Fibroblast of skin of scalp (primary cell): ENCODE measurements at regions not wholly inside any gene's neighbourhood (a gene's known extent, or its start where the extent isn't known, plus 50 kb on each side); places are given as distances from the start of the nearest gene placed in this dataset.
A peak's percentile ranks its signal among the peaks of the same experiment; 100 is the strongest.

Source experiments
- DNase-seq: peaks from one replicate; pipeline ENCODE4 v3.0.0-alpha.2; 2013

- DNase-seq, result no peak
Observed at GRCh38 chr20:11650566-11650965, 267.1 kb upstream of the BTBD3 start.

GRCh38 chr20:11651138-11651537, 266.6 kb upstream of the BTBD3 start:
- no peak for DNase-seq

- no peak for DNase-seq
Observed at GRCh38 chr20:11651647-11652046, 266.0 kb upstream of the BTBD3 start.

- no peak for DNase-seq
Observed at GRCh38 chr20:11652128-11652527, 265.6 kb upstream of the BTBD3 start.

DNA sequence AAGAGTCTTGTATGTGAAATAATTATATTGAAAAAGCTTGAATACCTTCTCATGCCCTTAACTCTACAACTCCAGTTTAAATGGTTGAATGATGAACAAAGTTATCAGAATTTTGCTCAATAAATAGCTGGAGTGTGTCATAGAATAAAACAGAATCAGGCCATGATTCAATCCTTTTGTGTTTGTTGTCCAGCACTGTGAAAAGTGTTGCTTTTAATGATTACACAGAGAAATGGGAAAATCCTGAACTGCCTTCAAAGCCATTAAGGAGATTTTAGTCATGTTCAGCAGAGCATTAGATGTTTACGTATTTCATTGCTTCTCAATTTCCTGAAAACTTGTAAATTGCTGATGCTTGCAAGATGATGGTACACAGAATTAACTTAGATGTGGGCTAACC, 262.9 kb upstream of the BTBD3 start:
- no peak for DNase-seq

- DNase-seq, result no peak
Observed at GRCh38 chr20:11660673-11661072, 257.0 kb upstream of the BTBD3 start.

GRCh38 chr20:11671015-11671511, 246.6 kb upstream of the BTBD3 start:
- DNase-seq, result no peak

DNA sequence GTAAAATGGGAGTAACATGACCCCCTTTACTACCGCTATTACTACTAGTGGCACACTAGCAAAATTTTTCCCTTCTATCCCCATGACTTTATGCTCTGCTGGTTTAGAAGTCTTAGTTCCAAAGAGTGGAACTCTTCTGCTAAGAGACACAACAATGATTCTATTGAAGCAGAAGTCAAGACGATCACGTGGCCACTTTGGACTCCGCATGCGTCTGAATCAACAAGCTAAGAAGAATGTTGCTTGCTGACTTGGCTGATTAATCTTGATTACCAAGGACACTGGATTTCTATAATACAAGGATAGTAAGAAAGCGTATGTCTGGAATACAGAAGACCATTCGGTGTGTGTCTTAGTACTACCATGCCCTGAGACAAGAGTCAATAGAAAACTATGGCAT, 244.7 kb upstream of the BTBD3 start:
- DNase-seq, result no peak

DNA sequence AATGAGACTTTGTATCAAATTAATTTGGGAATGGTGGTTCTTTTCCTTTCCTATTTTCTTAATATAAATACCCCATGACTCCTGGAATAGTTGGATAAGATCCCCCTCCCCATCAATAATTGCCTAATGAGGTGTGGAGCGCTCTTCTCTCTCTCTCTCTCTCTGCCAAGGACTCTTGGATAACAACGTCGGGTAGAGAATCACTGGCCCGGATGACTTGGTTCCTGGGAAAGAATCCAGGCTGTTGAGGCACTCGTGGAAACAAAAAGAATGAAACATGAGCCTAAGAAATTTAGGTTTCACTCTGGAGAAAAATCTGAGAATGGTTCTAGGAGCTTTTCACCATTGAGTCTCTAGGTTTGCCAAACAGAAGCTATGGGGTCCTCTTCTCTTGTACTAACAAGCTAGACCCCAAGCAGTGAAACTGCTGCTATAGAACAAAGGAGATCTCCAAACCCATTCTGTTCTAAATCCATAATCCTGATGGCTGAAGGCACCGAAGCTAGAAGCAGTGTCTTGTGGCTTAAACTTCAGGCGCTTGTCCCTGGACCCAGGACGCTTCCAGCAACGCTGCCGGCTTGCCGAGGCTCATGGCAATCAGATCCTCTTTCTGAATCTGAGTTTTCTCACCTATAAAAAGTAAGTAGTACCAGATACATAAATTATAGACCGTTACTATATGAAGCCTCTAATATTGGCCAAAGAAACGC, 241.6 kb upstream of the BTBD3 start:
- no peak for DNase-seq

DNA sequence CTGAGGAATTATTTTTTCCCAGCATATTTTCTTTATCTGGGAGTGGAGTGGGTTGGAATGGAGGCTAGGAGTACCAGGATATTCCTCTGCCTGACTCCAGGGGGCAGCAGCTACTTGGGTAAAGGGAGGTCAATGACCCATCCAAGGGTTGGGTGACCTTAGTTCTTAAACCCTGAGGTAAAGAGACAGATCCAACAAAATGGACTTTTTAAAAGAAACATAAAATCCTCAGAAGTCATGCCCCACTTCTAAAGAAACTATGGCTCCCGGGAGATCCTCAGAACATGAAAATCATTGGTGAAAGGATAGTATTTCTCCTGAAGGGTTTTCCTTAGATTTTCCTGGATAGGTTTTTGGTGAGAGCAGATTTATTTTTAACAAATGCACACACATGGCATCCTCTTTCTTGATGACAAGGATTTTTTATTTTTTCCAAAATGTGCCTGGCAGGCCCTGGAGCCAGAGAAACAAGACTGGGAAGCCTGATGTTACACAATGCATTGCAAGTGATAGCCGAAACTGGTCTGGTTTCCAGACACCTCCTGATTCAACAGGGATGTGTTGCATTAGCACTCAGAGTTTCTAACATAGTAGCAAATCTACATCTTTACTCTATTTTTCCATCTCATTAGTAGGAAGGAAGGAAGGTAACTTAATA, 240.9 kb upstream of the BTBD3 start:
- DNase-seq, result peak; percentile 55

GRCh38 chr20:11677428-11677827, 240.3 kb upstream of the BTBD3 start:
- no peak for DNase-seq

DNA sequence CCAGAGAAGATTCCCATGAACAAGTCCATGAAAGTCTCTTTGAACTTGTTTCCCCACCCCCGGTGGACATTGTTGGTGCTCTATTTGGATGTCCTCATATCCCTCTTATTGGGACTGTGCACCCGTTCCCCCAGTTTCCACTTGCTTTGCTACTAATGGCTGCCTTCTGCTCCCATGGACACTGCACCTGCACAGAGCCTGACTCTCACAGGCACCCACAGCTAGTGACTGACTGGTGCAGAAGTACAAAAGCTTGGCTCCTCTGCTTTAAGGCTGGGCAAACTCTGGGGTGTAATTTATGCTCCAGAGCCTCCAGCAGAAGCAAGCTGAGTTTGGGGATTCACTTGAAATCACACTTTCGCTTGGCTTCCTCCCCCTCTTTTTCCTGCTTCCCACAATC, 239.9 kb upstream of the BTBD3 start:
- DNase-seq, result no peak

- DNase-seq, result no peak
Observed at GRCh38 chr20:11682285-11682684, 235.4 kb upstream of the BTBD3 start.

DNA sequence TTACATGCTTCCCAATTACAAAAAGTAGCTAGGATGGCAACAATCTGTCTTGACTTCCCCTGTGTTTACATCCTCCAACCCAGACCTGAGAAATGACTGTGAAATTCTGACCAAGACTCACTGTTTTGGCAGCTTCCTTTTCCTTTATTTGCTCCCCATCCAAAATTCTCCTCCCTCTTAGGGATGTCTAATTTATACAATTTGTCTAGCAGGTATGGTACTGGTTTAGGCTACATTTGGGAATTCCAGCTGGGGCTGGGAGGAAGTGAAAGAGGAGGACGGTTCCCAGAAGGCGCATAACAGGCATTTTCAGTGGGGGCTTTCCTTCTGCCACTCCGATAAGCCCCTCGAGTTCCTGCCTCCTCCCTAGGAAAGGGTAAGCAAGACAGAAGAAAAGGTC, 231.5 kb upstream of the BTBD3 start:
- no peak for DNase-seq

DNA sequence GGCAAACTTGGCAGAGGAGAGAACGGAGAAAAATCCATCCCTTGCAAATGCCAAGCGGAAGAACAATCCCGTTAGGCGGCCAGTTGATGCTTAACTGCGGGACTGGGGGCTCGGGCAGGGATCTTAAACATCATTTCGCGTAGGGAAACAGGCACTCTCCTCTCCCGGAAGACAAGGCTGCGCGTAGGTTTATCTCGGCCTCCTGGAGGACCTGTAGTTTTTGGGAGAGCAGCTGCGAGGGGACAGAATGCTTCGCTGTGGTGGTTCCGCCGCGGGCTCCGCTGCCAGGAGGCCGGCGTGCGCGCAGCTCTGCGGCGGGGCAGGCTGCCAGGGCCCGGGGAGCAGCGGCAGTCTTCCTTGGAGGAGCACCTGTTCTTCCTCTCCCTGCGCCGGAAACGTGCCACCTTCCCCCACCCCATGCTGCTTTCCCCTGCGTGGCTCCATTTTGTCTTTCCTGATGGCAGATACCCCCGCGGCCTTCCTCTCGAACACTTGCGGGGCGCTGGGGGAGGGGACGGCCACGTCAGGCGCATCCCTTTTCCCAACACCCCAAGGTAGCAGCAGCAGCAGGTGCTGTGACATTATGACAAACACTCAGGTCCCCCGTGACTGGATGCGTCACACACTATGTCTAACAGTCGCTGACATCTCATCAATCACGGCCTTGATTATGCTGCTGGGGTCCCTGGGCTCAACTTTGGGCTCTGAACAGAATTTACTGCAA, 230.7 kb upstream of the BTBD3 start:
- DNase-seq, result peak; percentile 24

- DNase-seq, result no peak
Observed at GRCh38 chr20:11687546-11688292, 230.0 kb upstream of the BTBD3 start.

- DNase-seq, result no peak
Observed at GRCh38 chr20:11689262-11689661, 228.4 kb upstream of the BTBD3 start.

DNA sequence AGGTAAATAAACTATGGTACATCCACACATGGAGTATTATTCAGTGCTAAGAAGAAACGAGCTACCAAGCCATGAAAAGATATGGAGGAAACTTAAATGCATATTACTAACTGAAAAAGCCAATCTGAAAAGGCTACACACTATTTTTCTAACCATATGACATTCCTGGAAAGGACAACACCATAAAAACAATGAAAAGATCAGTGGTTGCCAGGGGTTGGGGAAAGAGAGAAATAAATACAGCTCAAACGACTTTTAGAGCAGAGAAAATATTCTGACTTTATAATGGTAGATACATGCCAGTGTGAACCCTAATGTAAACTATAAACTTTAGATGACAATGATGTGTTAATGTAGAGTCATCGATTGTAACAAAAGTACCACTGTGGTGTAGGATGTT, 225.9 kb upstream of the BTBD3 start:
- DNase-seq, result no peak

- no peak for DNase-seq
Observed at GRCh38 chr20:11692567-11692966, 225.1 kb upstream of the BTBD3 start.

GRCh38 chr20:11694467-11694866, 223.2 kb upstream of the BTBD3 start:
- no peak for DNase-seq

- DNase-seq, result no peak
Observed at GRCh38 chr20:11697055-11697454, 220.6 kb upstream of the BTBD3 start.

- no peak for DNase-seq
Observed at GRCh38 chr20:11697646-11698045, 220.0 kb upstream of the BTBD3 start.

GRCh38 chr20:11698124-11698523, 219.6 kb upstream of the BTBD3 start:
- DNase-seq, result no peak
